ENCODE measurements at regions not wholly inside any gene's neighbourhood (a gene's known extent, or its start where the extent isn't known, plus 50 kb on each side); places are given as distances from the start of the nearest gene placed in this dataset.

DNA sequence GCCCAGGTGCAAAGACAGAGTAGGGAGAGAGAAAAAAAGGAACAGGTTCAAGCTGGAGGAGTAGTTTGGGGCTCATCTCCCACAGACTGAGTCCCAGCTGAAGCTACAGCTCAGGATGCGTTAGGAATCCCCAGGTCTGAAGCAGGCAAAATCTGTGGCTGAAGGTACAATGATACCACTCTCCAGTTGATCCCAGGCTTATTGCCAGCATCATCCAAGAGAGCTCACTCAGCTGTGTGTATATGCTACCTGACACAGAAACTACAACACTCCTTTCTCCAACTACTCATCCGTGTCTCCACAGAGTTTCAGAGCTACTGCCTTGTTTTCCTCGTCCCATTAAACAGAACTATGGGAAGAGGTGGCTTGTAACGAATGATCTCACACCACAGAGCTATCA, 851.3 kb downstream of the GRID1 start:
- TF ChIP-seq CTCF (IDR thresholded peaks at IDR 0.05) = no peak

DNA sequence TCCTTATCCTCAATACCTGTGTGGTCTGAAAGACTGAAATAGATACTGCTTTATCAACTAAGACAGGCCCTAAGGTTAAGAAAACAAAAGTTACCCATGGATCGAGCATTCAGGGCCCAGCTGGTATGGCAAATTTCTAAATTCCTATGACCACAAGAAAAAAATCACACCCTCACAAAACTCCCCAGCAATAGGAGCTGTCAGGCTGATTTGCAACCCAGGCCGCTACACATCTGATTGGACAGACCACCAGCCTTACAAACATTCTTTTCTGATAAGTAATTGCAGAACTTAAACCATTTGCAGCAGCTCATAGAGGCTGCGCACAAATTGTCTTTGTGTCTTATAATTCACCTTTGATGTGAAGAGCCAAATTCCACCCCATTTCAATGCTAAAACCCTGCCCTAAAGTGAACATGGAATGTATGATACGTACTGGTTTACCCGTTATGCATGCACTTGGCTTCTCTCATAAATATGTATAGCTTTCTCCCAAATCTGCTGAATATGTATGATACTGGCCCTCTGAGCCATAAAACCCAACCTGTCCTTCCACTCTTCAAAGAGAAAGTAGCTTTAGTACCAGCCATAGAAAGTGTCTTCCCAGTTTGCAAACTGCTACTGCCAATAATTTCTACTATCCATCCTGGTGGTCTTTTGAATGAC, 842.5 kb downstream of the GRID1 start:
- TF ChIP-seq CTCF (IDR thresholded peaks at IDR 0.05) = no peak

DNA sequence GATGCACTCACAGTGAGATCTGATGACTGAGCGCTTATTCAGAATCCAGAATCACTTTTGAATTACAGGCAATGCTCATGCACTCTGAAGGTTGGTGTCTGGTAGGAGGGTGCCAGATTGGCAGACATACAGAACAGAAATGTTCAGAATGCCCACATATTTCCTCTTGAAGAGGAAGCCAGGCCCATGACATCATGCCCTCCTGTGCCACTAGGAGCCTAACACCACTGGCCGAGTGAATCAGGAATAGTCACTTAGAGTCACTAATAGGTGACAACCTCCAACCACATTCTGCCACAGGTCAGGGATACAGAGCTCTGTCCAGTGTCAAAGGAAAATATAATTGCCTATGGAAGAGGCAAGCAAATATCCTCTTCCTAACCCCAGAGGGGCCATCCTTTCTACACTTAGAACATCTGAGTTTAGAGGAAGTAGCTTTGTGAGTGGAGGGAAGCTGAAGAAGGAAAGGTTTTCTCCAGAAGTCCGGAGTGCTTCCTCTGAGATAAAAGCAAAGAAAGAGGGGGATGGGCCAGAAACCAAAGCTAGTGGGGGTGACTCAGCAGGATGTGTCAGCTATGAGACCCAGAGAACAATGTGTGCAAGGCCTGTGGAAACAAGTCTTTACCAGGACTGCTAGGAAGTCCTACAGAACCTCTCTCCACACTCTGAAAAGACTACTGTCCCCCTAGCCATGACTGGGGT, 838.8 kb downstream of the GRID1 start:
- no peak for TF ChIP-seq CTCF (IDR thresholded peaks at IDR 0.05)

DNA sequence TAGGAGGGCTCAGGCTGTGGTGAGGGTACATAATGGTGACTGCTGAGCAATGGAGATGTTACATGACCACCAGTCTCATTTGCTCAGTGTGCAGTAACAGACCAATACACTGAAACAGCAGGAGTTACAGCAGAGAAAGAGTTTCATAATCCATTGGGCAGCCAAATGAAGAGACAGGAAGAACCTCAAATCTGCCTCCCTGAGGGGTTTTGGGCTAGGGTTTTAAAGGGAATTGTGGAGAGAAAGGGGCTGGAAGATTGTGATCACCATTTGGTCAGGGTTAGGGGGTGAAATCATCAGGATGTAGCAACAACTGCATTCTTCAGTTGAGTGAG, 838.3 kb downstream of the GRID1 start:
- TF ChIP-seq CTCF (IDR thresholded peaks at IDR 0.05) = no peak

DNA sequence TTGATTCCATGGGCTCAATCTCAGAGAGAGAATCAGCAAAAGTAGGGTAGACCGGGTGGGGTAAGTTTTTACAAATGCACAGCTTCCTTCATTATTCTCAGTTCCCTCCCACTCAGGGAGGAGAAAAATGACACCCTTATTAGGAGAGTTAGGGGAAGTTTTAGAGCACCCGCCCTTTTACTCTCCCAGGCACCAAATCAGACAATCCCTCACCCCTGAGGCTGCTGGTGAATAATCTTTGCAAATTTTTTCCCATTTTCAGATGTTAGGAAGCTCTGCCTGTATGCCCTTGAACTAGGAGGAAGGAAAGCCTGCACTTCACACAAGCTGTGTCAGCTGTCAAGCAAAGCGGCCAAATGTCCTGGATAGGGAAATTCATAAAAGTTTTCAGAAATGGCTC, 834.9 kb downstream of the GRID1 start:
- no peak for TF ChIP-seq CTCF (IDR thresholded peaks at IDR 0.05)

DNA sequence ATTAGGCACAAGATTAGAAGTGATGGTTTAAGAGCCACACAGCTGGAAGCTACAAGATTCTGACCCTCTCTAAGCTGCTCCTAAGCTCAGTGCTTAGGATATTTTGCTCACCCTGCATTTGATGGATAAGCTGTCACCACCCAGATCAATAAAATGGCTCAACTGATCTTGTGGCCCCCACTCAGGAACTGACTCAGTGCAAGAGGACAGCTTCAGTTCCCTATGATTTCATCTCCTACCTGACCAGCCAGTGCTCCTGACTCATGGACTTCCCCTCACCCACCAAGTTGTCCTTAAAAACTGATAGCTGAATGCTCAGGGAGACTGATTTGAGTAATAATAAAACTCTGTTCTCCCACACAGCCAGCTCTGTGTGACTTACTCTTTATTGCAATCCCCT, 833.8 kb downstream of the GRID1 start:
- TF ChIP-seq CTCF (IDR thresholded peaks at IDR 0.05) = no peak

GRCh38 chr10:85535926-85536325, 830.7 kb downstream of the GRID1 start:
- no peak for TF ChIP-seq CTCF (IDR thresholded peaks at IDR 0.05)

All from LNCAP (cell line).